GM23248 (cell line): ENCODE measurements at regions not wholly inside any gene's neighbourhood (a gene's known extent, or its start where the extent isn't known, plus 50 kb on each side); places are given as distances from the start of the nearest gene placed in this dataset.

Source experiments
- EZH2 ChIP-seq: fragments of 200-600 bp; sonication (generic); IDR thresholded peaks from 2 replicates; pipeline ENCODE4 v1.6.1; 2018; ENCODE audit warnings: antibody characterized with exemption, mild to moderate bottlenecking; ENCODE audit not compliant: insufficient read depth, poor library complexity, severe bottlenecking
- EZH2phosphoT487 ChIP-seq: fragments of 200-600 bp; sonication (generic); IDR thresholded peaks from 2 replicates; pipeline ENCODE4 v1.6.1; 2018; ENCODE audit warnings: antibody characterized with exemption, moderate library complexity, mild to moderate bottlenecking, low read depth; ENCODE audit not compliant: insufficient read depth

- TF ChIP-seq EZH2 (no peak), EZH2phosphoT487 (no peak)
These were observed 74.5 kb upstream of the BOD1L1 start for GRCh38 chr4:13701937-13702446.
